ENCODE measurements at regions not wholly inside any gene's neighbourhood (a gene's known extent, or its start where the extent isn't known, plus 50 kb on each side); places are given as distances from the start of the nearest gene placed in this dataset.

DNA sequence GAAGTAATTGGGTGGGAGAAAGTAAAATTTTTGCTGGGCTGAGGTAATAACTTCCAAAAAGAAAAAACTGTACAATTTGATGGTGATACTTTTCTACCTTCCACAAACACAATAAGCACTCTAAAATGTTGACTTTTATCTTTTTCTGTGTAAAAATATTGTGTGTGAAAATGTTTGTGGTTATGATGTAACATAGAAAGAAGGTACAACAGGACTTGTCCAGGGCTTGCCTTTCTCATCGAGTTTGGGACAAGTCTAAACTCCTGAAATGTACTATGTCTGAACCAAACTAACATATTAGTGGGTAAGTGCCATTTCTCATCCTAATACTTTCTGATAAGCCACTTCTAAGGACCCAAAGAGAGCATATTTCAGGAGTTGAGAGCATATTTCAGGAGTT, 174.2 kb upstream of the PDGFD start:
- DNase-seq (ENCODE audit: low read depth): no peak

DNA sequence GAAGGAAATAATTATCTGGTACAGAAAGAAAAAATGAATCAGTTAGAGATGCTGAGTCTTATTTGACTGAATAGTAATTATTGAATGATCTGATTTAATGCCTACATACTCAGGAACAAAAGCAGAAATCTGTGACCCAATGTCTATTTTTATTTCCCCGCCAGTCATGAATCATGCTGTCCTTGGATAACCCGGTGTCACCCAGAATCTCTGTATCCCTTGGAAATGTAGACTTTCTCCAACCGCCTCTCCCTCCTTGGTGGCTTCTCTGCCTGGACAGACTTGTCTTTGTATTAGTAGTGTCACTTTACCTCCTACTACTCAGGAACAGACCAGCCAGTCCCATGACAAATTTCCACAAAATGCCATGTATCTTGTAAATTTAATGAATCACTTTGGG, 173.3 kb upstream of the PDGFD start:
- DNase-seq (ENCODE audit: low read depth): no peak

- DNase-seq (ENCODE audit: low read depth): no peak
These were observed 170.0 kb upstream of the PDGFD start for GRCh38 chr11:104333977-104334376.

GRCh38 chr11:104332110-104332509, 168.2 kb upstream of the PDGFD start:
- DNase-seq (ENCODE audit: low read depth): no peak

DNA sequence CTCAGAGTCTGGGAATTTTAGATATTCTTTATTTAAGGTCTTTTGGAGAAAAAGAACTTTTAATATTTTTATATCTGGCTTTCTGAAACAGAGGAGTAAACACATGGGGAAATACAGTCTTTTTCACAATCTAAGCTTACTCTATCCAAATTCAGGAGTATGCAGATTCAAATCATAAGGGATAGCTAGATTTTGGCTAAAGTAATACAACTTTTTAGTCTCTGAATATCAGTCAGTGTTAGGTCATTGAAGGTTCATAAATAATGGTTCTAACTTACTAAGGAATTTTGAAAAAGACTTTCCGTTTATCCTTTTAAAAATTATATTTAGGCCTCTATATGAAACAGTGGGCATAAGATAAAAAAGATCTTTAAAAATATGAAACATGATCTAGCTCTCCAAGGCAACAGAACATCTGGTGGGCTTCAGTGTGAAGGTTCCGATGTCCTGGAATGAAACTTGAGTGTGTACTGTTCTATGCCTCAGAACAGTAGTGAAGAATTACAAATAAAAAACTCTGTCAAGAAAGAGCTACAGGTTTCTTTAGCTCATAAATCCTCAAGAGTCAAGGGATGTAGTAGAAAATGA, 165.2 kb upstream of the PDGFD start:
- no peak for DNase-seq (ENCODE audit: low read depth)

DNA sequence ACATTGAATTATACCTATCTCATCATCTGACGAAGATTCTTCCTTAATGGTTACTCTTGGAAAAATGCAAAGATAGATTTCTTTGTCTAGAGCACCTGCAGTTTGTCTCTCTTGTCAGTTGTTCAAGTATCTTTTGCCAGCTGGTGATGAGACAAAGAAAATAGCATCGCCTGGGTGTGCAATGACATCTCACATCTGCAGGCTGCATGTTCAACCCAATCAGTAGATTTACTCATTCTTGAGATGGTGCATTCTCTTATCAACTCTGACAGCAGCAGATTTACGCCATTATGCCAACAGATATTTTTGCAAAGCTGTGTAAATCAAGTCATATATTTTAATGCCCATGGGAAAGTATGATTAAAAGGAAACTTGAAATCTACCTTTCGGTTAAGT, 164.6 kb upstream of the PDGFD start:
- no peak for DNase-seq (ENCODE audit: low read depth)

- DNase-seq (ENCODE audit: low read depth): no peak
These were observed 164.0 kb upstream of the PDGFD start for GRCh38 chr11:104327861-104328511.

- no peak for DNase-seq (ENCODE audit: low read depth)
These were observed 161.1 kb upstream of the PDGFD start for GRCh38 chr11:104325093-104325492.

GRCh38 chr11:104324276-104324675, 160.3 kb upstream of the PDGFD start:
- DNase-seq (ENCODE audit: low read depth): no peak

- DNase-seq (ENCODE audit: low read depth): no peak
These were observed 159.9 kb upstream of the PDGFD start for GRCh38 chr11:104323841-104324240.

DNA sequence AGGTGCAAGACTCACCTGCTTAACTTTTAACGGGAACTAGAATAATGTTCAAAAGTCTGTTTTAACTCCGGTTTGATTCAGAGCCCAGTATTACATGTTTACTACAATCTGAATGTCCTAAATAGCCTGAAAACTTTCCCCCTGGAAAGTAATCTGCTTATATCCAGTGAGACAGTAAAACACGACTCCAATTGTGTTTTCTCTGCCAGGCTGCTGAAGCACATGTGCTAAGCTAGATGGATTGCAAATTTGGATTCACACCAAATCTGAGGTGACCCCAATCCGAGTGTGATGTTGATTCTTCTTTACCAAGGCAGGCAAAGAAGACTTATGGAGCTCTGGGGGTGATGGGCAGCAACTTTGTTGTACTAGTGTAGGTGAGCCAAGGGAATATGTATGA, 158.7 kb upstream of the PDGFD start:
- no peak for DNase-seq (ENCODE audit: low read depth)

GRCh38 chr11:104320956-104321355, 157.0 kb upstream of the PDGFD start:
- no peak for DNase-seq (ENCODE audit: low read depth)

DNA sequence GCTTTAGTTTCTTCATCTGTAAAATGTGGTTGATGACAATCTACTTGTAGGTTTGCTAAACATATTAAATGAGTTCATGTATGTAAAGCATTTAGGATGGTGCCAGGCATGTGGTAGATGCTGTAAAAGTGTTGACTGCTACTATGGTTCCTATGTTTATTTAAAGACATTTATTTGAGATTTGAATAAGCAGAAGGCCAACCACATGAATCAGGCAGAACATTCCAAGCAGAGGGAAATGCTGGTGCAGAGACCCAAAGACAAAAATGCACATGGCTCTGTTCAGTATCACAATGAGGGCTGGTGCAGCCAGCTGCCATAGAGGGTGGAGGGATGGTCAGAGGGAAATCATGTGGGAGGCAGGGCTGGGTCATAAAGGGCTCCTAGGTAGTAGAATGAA, 156.2 kb upstream of the PDGFD start:
- no peak for DNase-seq (ENCODE audit: low read depth)

DNA sequence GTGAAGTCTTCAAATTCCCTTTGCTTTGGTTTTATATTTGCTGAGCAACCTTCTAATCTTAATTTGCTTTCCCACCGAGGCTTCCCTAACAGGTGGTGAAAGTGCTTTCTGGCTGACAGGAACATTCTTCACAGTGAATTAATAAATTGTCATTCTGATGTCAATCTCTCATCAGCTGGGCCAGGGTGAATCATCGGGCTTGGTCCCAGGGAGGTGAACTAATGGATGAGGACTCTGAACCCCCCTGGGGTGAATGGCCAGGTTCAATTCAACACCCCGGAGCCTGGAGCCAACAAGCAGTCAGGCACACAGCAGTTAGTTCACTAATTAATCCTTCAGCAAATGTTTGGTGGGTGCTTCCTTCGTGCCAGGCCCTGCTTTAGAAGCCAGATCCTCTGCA, 155.4 kb upstream of the PDGFD start:
- DNase-seq (ENCODE audit: low read depth): no peak

DNA sequence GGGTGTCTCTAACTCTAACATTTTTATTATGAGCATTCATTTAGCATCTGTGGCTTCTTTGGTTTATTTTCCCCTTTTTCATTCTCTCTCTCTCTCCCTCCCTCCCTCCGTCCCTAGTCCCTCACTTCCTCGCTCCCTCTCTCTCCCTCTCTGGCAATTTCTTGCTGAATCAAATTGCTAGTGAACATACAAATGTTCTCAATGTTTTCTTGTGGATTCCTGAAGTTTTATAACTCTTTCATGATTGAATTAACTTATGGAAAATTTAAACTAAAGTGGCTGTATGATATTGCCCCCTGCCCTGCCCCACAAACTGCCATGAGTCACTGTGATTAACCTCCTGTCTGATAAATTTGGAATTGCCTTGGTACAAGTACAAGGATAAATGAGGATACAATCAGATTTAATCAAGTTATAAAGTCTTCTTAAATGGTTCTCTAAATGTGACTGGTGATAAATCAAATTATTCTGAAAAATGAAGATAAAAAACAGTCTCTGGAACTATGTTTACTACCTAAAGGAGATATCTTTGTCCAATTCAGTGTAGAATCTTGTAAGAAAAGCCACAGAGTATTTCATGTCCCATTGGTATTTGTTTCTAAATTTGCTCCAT, 143.0 kb upstream of the PDGFD start:
- DNase-seq (ENCODE audit: low read depth): no peak

GRCh38 chr11:104301776-104302175, 137.8 kb upstream of the PDGFD start:
- no peak for DNase-seq (ENCODE audit: low read depth)

DNA sequence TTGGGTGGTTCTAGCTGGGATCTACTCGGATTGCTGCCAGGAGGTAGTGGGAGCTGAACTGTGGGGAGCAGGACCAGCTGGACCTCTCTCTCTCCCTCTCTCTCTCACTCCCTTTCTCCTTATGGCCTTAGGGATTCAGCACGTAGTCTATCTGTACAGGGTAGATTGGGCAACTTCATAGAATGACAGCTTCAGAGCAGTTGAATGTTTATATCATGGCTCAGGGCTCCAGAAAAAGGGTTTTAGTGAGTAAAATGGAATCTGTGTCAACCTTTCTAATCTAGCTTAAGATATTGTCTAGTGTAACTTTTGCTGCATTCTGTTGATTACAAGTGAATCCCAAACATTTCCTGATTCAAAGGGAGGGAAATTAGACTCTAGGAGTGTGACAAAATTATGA, 127.7 kb upstream of the PDGFD start:
- no peak for DNase-seq (ENCODE audit: low read depth)

DNA sequence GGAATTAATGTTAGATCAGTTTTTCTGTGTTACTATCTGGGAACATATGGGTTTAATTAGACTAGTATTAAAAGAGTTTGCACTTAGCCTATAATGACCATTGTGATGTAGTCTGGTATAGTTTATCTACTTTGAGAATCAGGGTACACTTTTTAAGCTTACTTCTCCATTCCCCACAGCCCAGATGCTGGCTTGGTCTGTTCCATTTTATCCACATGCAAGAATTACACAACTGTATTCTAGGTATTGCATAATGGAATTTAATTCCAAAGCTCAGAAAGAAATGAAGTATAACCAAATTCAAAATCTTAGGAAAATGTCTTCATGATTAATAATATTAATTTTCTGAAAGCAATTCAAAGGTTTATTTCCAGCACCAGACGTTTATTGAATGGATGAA, 122.2 kb upstream of the PDGFD start:
- DNase-seq (ENCODE audit: low read depth): no peak

DNA sequence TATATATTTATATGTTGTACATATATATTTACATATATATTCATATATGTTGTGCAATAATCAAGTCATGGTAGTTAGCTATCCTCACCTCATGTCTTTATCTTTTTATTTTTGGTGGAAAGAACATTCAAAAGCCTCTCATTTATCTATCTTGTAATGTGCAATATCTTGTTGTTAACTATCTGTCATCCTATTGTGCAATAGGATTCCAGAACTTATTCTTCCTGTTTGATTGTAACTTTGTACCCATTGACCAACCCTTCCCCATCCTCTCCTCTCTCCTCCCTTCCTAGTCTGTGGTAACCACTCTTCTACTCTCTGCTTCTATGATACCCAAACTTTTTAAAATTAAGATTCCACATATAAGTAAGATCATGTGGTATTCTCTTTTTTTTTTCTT, 115.6 kb upstream of the PDGFD start:
- no peak for DNase-seq (ENCODE audit: low read depth)

DNA sequence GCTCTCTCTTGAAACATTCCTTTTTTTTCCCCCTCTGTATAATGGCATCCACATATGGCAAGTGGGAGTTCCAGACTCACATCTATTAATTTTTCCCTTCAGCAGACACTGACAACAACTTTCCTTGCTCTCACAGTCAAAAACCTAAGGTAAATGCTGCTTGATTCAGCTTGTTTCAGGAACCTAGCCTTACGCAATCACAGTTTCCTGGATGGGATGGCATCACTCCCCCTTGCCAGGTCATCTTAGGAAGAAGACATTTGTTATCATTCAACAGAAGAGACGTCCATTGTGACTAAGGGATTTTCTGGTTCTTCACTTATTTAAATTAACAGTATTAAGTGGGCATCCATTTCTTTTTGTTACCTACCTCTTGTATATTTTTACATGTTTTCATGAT, 112.0 kb upstream of the PDGFD start:
- DNase-seq (ENCODE audit: low read depth): no peak

GRCh38 chr11:104260456-104260855, 96.5 kb upstream of the PDGFD start:
- no peak for DNase-seq (ENCODE audit: low read depth)

- DNase-seq (ENCODE audit: low read depth): no peak
These were observed 95.2 kb upstream of the PDGFD start for GRCh38 chr11:104259121-104259610.

DNA sequence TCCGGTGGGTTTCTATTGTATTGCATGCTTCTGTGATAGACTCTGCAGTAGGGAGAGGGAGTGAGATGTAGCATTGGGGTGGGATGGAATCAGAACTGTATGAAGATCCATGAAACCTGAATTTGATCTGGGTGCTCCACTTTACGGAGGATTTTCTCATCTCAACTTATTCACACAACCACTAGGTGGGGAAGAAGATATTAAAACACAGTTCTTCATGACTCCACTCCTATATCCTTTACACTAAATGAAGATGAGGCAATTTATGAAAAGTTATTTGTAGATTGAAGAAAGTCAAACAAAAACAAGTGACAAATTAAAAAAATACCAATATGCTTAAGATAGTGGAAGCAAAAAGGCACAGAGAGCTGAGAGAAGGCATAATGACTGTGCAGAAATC, 92.6 kb upstream of the PDGFD start:
- DNase-seq (ENCODE audit: low read depth): no peak

- no peak for DNase-seq (ENCODE audit: low read depth)
These were observed 90.4 kb upstream of the PDGFD start for GRCh38 chr11:104254347-104254746.

Measured in stimulated activated CD8-positive, alpha-beta memory T cell treated with anti-CD3 and anti-CD28 coated beads, Interleukin-12 subunit alpha, Interleukin-12 subunit beta, amount 100 ng/mL, for 4 hours (primary cell).